Upper lobe of right lung (tissue), 1 donor: ENCODE measurements at regions not wholly inside any gene's neighbourhood (a gene's known extent, or its start where the extent isn't known, plus 50 kb on each side); places are given as distances from the start of the nearest gene placed in this dataset.

Source experiments
- ATAC-seq: fragments of 200-7000 bp; cut with Tn5 transposase; one replicate; pipeline ENCODE4 v1.9.1; 2020; ENCODE audit warnings: mild to moderate bottlenecking, moderate library complexity
- DNase-seq: peaks from one replicate; pipeline ENCODE4 v3.0.0-alpha.2; 2020
- H3K27ac ChIP-seq: fragments of 200-600 bp; one replicate; pipeline ENCODE4 v1.8.0; 2022
- H3K27me3 ChIP-seq: fragments of 200-600 bp; one replicate; pipeline ENCODE4 v1.8.0; 2022; ENCODE audit warnings: mild to moderate bottlenecking
- H3K36me3 ChIP-seq: fragments of 200-600 bp; one replicate; pipeline ENCODE4 v1.8.0; 2022
- H3K4me1 ChIP-seq: fragments of 200-600 bp; one replicate; pipeline ENCODE4 v1.8.0; 2022
- H3K4me3 ChIP-seq: fragments of 200-600 bp; one replicate; pipeline ENCODE4 v1.8.0; 2022; ENCODE audit warnings: mild to moderate bottlenecking
- H3K9me3 ChIP-seq: fragments of 200-600 bp; one replicate; pipeline ENCODE4 v1.8.0; 2022
- intact Hi-C: fragments of 100-400 bp; cut with DNase I; formaldehyde crosslinking; loops from one replicate; pipeline ENCODE4 v1.11.0; 2022
- TF ChIP-seq, protein P1 (sequence below): fragments of 200-600 bp; IDR thresholded peaks from one replicate; pipeline ENCODE4 v1.8.0; 2022; ENCODE audit warnings: antibody characterized with exemption
- donor health status: DM: no; HTN: yes; CAD: no; lungs with severe emphysema.

GRCh38 chr5:3704661-3705060 lies 109.0 kb downstream of the IRX1 start:
- intact Hi-C loops, result no loop called here
- H3K27me3 ChIP-seq, result no peaks in the 10 kb centered on the region
- no peaks in the 10 kb centered on the region for H3K9me3 ChIP-seq
- H3K27ac ChIP-seq, result no peak overlapping the region
- H3K4me1 ChIP-seq, result no peaks in the 10 kb centered on the region
- TF ChIP-seq, protein P1, sequence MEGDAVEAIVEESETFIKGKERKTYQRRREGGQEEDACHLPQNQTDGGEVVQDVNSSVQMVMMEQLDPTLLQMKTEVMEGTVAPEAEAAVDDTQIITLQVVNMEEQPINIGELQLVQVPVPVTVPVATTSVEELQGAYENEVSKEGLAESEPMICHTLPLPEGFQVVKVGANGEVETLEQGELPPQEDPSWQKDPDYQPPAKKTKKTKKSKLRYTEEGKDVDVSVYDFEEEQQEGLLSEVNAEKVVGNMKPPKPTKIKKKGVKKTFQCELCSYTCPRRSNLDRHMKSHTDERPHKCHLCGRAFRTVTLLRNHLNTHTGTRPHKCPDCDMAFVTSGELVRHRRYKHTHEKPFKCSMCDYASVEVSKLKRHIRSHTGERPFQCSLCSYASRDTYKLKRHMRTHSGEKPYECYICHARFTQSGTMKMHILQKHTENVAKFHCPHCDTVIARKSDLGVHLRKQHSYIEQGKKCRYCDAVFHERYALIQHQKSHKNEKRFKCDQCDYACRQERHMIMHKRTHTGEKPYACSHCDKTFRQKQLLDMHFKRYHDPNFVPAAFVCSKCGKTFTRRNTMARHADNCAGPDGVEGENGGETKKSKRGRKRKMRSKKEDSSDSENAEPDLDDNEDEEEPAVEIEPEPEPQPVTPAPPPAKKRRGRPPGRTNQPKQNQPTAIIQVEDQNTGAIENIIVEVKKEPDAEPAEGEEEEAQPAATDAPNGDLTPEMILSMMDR, result no peak
- no peak for ATAC-seq
- no peak overlapping the region for H3K4me3 ChIP-seq
- DNase-seq, result no peak
- H3K36me3 ChIP-seq, result no peaks in the 10 kb centered on the region

- Histone ChIP-seq H3K27ac (no peak overlapping the region), H3K4me1 (no peaks in the 10 kb centered on the region), H3K4me3 (no peak overlapping the region), H3K27me3 (no peaks in the 10 kb centered on the region), H3K36me3 (no peaks in the 10 kb centered on the region), H3K9me3 (no peaks in the 10 kb centered on the region)
- TF ChIP-seq, protein P1, result no peak
- DNase-seq, result no peak
- no peak for ATAC-seq
- intact Hi-C loops, result no loop called here
These were observed 113.6 kb downstream of the IRX1 start for GRCh38 chr5:3709068-3709716.

GRCh38 chr5:3709717-3710348 lies 114.2 kb downstream of the IRX1 start:
- ATAC-seq, result no peak
- no peaks in the 10 kb centered on the region for H3K4me1 ChIP-seq
- no peaks in the 10 kb centered on the region for H3K36me3 ChIP-seq
- intact Hi-C loops, result no loop called here
- no peaks in the 10 kb centered on the region for H3K9me3 ChIP-seq
- TF ChIP-seq, protein P1, result no peak
- no peak overlapping the region for H3K27ac ChIP-seq
- H3K4me3 ChIP-seq, result no peak overlapping the region
- DNase-seq, result no peak
- no peaks in the 10 kb centered on the region for H3K27me3 ChIP-seq

DNA sequence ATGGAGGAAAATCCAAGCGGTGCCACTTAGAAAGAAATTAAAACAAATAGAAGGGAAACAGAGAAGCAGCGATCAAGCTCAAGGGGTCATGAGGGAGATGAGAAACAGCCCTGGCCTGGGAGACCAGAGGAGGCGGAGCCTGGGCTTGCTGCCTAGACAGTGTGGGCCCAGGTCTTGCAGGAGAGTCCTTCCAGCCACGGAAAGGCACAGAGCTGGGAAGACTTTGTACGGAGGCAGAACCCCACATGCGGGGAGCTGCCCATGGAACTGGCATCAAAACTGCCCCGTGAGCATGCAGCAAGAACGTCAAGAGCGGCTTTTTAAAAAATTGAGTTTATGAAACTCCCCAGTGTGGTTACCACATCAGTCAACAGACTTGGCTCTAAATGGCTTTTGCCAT lies 119.4 kb downstream of the IRX1 start:
- no peak overlapping the region for H3K27ac ChIP-seq
- H3K9me3 ChIP-seq, result no peaks in the 10 kb centered on the region
- no peaks in the 10 kb centered on the region for H3K27me3 ChIP-seq
- no peak overlapping the region for H3K4me3 ChIP-seq
- no peak for DNase-seq
- ATAC-seq, result peak; percentile 45
- no peaks in the 10 kb centered on the region for H3K36me3 ChIP-seq
- TF ChIP-seq, protein P1, result no peak
- H3K4me1 ChIP-seq, result no peaks in the 10 kb centered on the region
- intact Hi-C loops, result no loop called here

GRCh38 chr5:3729631-3730030 lies 134.0 kb downstream of the IRX1 start:
- Histone ChIP-seq H3K27me3 (no peaks in the 10 kb centered on the region), H3K9me3 (no peaks in the 10 kb centered on the region), H3K27ac (no peak overlapping the region), H3K4me3 (no peak overlapping the region), H3K4me1 (no peaks in the 10 kb centered on the region), H3K36me3 (no peaks in the 10 kb centered on the region)
- no peak for DNase-seq
- no peak for ATAC-seq
- intact Hi-C loops, result no loop called here
- TF ChIP-seq, protein P1, result no peak
